A673 (cell line): ENCODE measurements at regions not wholly inside any gene's neighbourhood (a gene's known extent, or its start where the extent isn't known, plus 50 kb on each side); places are given as distances from the start of the nearest gene placed in this dataset.

ENCODE experiments used
- BruUV-seq: library from RNA; stranded (reverse); fragments of 400-500 nt; replicated peaks from 2 replicates; lab custom pipeline; 2021; lab: Mats Ljungman, UMichigan
- CTCF ChIA-PET: fragments of 300-600 bp; sonication (Branson Sonifier 250); formaldehyde crosslinking; loops from one replicate; lab custom pipeline; 2022; ENCODE audit warnings: antibody characterized with exemption; lab: Charles Lee
- POLR2A ChIA-PET: fragments of 300-600 bp; sonication (Branson Sonifier 250); formaldehyde crosslinking; loops from one replicate; lab custom pipeline; 2022; ENCODE audit warnings: antibody characterized with exemption; ENCODE audit not compliant: low non-redundant PET; lab: Charles Lee
- DNase-seq: peaks from one replicate; pipeline ENCODE4 v3.0.0-alpha.2; 2015; ENCODE audit warnings: low spot score
- H3K27ac ChIP-seq: fragments of 200-600 bp; sonication (generic); 2 replicates; pipeline ENCODE4 v1.5.1; 2016; ENCODE audit warnings: mixed run types, low read depth, mild to moderate bottlenecking, mixed read lengths, antibody characterized with exemption, low read length; ENCODE audit not compliant: poor library complexity, severe bottlenecking
- H3K27me3 ChIP-seq: fragments of 200-600 bp; sonication (generic); replicated peaks from 2 replicates; pipeline ENCODE4 v1.6.1; 2017; ENCODE audit warnings: mixed run types, low read depth, mild to moderate bottlenecking, mixed read lengths, antibody characterized with exemption, low read length; ENCODE audit not compliant: insufficient read depth, poor library complexity
- H3K36me3 ChIP-seq: fragments of 200-600 bp; sonication (generic); 2 replicates; pipeline ENCODE4 v1.6.1; 2016; ENCODE audit warnings: mixed run types, mild to moderate bottlenecking, mixed read lengths, antibody characterized with exemption, low read length; ENCODE audit not compliant: insufficient read depth, poor library complexity, severe bottlenecking
- H3K4me1 ChIP-seq: fragments of 200-600 bp; sonication (generic); 2 replicates; pipeline ENCODE4 v1.6.1; 2017; ENCODE audit warnings: mixed run types, mild to moderate bottlenecking, mixed read lengths, antibody characterized with exemption, low read length; ENCODE audit not compliant: insufficient read depth, poor library complexity, severe bottlenecking
- H3K4me3 ChIP-seq: fragments of 200-600 bp; sonication (generic); 2 replicates; pipeline ENCODE4 v1.5.1; 2016; ENCODE audit warnings: low read depth, mixed run types, mild to moderate bottlenecking, mixed read lengths, low read length; ENCODE audit not compliant: poor library complexity, severe bottlenecking
- H3K9me3 ChIP-seq: fragments of 200-600 bp; sonication (generic); 2 replicates; pipeline ENCODE4 v1.6.1; 2016; ENCODE audit warnings: mixed run types, low read depth, mild to moderate bottlenecking, mixed read lengths, antibody characterized with exemption, low read length; ENCODE audit not compliant: poor library complexity, severe bottlenecking
- EZH2 ChIP-seq: fragments of 200-600 bp; sonication (generic); IDR thresholded peaks from 2 replicates; pipeline ENCODE4 v1.6.1; 2017; ENCODE audit warnings: borderline replicate concordance, low read depth, mild to moderate bottlenecking, mixed read lengths, antibody characterized with exemption, low read length; ENCODE audit not compliant: poor library complexity, severe bottlenecking
- intact Hi-C: fragments of 100-400 bp; cut with micrococcal nuclease; formaldehyde crosslinking; loops from one replicate; pipeline ENCODE4 v1.10.0; 2022; ENCODE audit not compliant: unreplicated experiment
- TF ChIP-seq, protein P1 (sequence below): fragments of 300-800, 200-600 bp; sonication (generic); conservative IDR thresholded peaks from 2 replicates; pipeline ENCODE4 v1.5.1; 2017; ENCODE audit warnings: low read depth, mild to moderate bottlenecking, antibody characterized with exemption, low read length, moderate library complexity, mixed read lengths

DNA sequence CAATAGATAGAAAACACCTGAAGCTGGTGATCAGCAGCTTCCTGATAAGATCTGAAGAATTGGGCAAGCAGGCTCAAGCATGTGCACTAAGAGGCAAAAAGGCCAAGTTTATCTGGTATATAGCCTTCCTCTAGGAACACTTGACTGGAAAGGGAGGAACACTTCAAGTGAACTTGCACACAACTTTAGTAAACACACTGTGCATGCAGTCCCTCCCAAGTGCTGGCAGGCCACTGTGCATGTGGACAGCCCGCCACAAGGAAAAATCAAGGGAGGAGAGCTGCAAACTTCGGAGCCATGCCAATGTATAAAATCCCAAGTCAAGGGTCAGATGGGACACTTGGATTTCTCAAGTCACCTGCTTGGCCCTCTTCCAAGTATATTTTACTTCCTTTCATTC lies 645.8 kb upstream of the NDST4 start:
- H3K27me3 ChIP-seq = no peaks in the 10 kb centered on the region
- POLR2A ChIA-PET = no interaction called here
- DNase-seq = no peak
- intact Hi-C loops = no loop called here
- H3K4me1 ChIP-seq = no peaks in the 10 kb centered on the region
- CTCF ChIA-PET = no interaction called here
- no peaks in the 10 kb centered on the region for H3K9me3 ChIP-seq
- TF ChIP-seq EZH2 = no peak
- TF ChIP-seq, protein P1, sequence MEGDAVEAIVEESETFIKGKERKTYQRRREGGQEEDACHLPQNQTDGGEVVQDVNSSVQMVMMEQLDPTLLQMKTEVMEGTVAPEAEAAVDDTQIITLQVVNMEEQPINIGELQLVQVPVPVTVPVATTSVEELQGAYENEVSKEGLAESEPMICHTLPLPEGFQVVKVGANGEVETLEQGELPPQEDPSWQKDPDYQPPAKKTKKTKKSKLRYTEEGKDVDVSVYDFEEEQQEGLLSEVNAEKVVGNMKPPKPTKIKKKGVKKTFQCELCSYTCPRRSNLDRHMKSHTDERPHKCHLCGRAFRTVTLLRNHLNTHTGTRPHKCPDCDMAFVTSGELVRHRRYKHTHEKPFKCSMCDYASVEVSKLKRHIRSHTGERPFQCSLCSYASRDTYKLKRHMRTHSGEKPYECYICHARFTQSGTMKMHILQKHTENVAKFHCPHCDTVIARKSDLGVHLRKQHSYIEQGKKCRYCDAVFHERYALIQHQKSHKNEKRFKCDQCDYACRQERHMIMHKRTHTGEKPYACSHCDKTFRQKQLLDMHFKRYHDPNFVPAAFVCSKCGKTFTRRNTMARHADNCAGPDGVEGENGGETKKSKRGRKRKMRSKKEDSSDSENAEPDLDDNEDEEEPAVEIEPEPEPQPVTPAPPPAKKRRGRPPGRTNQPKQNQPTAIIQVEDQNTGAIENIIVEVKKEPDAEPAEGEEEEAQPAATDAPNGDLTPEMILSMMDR = no peak
- no TSS peak for BruUV-seq
- no peak overlapping the region for H3K4me3 ChIP-seq
- no peaks in the 10 kb centered on the region for H3K36me3 ChIP-seq
- no peak overlapping the region for H3K27ac ChIP-seq

DNA sequence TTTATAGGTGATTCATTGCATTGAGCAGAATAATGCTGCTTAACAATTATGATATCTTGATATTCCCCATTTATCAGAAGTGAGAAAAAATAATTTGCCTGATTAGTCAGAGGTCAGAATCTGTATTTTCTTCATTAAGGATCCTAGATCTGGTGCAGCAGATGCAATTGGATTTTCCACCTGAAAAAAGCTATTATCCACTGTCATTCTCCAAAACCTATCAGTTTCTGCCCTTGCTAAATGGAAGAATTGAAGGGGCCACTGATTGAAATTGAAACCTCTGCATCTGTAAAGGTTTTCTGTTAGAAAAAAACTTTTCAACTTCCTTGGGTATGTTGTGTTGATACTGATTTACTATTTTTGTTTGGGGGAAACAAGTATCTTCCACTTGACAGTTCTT lies 636.0 kb upstream of the NDST4 start:
- no TSS peak for BruUV-seq
- Histone ChIP-seq H3K4me1 (no peaks in the 10 kb centered on the region), H3K27ac (no peak overlapping the region), H3K36me3 (no peaks in the 10 kb centered on the region), H3K9me3 (no peaks in the 10 kb centered on the region), H3K4me3 (no peak overlapping the region), H3K27me3 (no peaks in the 10 kb centered on the region)
- ChIA-PET POLR2A (no interaction called here), CTCF (no interaction called here)
- TF ChIP-seq EZH2 = no peak
- TF ChIP-seq, protein P1 = no peak
- DNase-seq = no peak
- intact Hi-C loops = no loop called here

DNA sequence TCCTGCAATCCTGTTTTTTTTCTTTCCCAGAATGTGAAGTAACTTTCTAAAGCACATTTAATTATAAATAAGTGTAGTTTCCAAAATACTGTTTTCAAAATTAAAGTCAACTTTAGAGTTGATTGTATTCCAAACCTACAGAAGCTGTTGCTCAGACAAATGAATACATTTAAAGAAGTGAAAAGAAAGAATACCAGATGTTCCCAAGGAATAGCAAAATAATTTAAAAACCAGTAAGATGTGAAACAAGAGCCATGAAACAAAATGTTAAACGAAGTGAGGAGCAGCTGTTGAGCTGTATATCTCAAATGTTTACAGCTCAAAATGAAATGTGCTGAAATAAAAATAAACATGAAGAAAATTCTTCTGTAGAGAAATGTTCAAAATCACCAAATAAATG lies 627.4 kb upstream of the NDST4 start:
- no peak overlapping the region for H3K27ac ChIP-seq
- intact Hi-C loops = no loop called here
- CTCF ChIA-PET = no interaction called here
- H3K4me3 ChIP-seq = no peak overlapping the region
- POLR2A ChIA-PET = no interaction called here
- no peak for TF ChIP-seq EZH2
- TF ChIP-seq, protein P1 = no peak
- no peak for DNase-seq
- H3K36me3 ChIP-seq = no peaks in the 10 kb centered on the region
- BruUV-seq = no TSS peak
- H3K9me3 ChIP-seq = no peaks in the 10 kb centered on the region
- no peaks in the 10 kb centered on the region for H3K4me1 ChIP-seq
- no peaks in the 10 kb centered on the region for H3K27me3 ChIP-seq
